NCI-H1417 treated with DMSO at 0.1 percent for 48 hours (cell line): ENCODE measurements at regions not wholly inside any gene's neighbourhood (a gene's known extent, or its start where the extent isn't known, plus 50 kb on each side); places are given as distances from the start of the nearest gene placed in this dataset.

Source experiments
- DNase-seq: peaks from one replicate; lab custom pipeline; 2025; lab: John Stamatoyannopoulos, UW

DNA sequence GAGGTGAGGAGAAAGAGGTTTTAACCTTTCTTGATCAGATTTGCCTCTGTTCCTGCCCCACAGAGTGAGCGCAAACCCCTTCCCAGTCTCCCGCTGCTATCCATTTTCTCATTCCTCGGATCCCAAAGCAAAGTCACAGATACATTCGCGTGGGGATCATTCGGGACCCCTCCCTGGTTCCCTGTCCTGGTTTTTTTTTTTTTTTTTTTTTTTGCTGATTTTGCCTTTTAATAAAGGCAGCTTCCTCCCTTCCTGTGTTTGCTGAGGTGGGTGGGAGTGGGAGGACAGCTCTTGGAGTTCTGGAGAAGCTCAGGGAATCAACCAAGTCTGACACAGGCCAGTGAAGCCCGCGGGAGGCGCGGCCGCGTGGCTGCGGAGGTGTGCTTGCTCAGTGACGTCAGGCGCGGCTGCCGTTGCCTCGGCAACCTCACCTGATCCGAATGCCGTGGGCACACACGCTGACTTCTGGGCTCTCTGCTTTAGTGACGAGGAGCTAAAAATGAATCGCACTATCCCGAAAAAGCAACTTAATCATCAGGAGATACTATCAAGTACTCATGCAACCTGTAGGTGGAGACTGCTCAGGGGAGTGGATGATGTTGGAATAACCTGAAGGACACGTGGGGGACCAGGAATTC is 106.4 kb downstream of the TBX19 start:
- no peak for DNase-seq

- DNase-seq = no peak
These were observed 105.8 kb downstream of the TBX19 start for GRCh38 chr1:168386492-168386891.

GRCh38 chr1:168381850-168382249 is 101.2 kb downstream of the TBX19 start:
- DNase-seq = no peak

DNA sequence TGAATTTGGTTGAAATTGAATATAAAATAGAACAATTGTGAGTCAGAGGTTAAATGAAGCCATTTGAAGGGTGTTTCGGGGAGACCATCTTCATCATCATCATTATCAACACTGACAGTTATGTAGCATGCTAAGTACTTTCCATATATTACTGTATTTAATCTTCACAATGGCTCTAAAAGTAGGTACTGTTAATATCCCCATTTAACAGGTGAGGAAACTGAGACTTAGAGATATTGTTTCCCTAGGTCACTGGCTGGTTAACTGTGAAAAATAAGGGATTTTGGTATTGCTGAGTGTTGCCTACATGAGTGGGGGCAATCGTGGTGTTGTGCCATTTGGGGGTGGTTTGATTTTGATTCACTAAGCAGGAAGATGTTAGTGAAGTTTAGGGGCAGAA is 100.3 kb downstream of the TBX19 start:
- DNase-seq = no peak

DNA sequence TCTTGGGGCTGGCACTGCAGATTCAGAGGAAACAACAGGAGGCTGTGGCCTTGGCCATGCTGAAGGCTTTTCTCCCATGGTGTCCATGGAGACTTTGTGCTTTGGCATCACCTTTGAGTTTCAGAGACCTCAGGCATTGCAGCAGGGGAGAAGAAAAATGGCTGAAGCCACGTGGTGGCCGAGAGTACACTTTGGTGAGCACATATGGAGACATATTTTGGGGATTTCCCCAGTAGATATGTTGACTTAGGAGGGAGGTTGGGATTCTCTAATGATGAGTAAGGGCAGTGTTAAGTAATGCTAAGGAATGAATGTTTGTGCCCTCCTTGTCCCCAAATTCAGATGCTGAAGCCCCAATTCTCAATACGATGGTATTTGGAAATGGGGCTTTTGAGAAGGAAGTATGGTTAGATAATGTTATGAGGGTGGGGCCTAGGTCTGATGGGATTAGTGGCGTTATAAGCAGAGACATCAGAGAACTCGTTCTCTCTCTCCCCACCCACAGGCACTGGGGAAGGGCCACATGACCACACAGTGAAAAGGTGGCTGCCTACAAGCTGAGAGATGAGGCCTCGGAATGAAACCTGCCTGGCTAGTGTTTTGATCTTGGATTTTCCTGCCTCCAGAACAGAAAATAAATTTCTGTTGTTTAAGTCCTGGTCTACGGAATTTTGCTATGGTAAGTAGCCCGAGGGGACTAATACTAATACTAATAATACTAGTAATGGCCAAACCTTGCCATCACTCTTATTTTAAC is 98.6 kb downstream of the TBX19 start:
- DNase-seq = no peak

GRCh38 chr1:168375566-168376300 is 95.1 kb downstream of the TBX19 start:
- no peak for DNase-seq

- no peak for DNase-seq
These were observed 93.9 kb downstream of the TBX19 start for GRCh38 chr1:168374566-168374965.

GRCh38 chr1:168373869-168374268 is 93.2 kb downstream of the TBX19 start:
- no peak for DNase-seq

DNA sequence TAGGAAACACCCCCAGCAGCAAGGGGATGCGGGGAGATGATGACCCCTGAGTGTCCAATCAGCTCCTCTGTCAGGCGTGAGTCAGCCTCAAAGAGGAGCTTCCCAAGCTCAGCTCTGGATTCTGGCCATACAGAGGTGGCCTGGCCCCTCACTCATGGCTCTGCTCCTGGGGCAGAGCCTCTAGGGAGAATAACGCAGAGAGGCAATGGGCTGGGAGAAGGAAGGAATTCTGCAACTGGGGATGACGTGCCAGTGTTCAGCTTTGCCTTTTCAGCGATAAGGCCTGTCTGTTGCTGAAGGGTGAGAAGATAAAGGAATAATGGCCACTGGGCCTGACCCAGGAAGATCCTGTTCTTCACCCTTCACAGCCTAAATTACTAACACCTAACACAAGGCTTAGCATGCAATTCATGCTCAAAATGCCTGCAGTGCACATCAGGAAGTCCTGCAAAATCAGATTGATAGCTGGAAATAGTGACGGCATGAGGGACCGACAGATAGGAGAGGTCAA is 92.2 kb downstream of the TBX19 start:
- no peak for DNase-seq

- no peak for DNase-seq
These were observed 91.6 kb downstream of the TBX19 start for GRCh38 chr1:168372307-168372706.

DNA sequence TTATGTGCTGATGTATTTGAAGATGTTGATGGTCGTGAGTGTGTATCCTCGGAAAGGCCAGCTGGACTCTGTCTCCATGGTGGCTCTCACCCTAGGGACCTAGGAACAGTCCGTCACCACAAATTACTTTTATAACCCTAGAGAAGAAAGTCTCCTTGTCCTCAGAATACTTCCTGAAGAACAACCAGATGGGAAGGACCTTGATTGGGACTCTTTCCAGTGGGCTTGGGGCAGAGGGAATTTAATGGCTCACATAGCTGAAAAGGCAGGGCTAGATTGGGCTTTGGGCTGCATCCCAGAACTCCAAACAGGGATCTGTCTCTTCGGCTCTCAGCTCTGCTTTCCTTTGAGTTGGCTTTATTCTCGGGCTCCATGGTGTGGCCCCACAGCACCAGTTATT is 90.8 kb downstream of the TBX19 start:
- DNase-seq = no peak

- DNase-seq = no peak
These were observed 89.9 kb downstream of the TBX19 start for GRCh38 chr1:168370586-168370985.

DNA sequence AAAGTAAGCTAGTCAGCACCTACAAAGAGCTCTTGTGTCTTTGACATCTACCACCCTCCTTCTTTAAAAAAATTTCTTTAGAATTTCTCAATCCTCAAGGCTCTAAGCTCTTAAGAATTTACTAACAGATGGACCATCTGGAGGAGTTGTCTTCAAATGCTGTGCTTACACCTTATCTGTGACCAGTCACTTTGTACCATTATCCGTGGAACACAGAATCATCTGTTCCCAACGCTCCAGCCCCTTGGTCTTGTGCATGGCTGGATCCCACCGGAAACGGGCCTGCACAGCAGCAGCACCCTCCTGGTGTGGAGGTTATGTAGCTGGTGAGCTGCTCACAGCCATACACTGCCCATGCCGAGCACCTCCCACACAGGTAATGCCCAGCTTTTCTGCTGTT is 89.0 kb downstream of the TBX19 start:
- DNase-seq = no peak

GRCh38 chr1:168368131-168368530 is 87.5 kb downstream of the TBX19 start:
- no peak for DNase-seq

DNA sequence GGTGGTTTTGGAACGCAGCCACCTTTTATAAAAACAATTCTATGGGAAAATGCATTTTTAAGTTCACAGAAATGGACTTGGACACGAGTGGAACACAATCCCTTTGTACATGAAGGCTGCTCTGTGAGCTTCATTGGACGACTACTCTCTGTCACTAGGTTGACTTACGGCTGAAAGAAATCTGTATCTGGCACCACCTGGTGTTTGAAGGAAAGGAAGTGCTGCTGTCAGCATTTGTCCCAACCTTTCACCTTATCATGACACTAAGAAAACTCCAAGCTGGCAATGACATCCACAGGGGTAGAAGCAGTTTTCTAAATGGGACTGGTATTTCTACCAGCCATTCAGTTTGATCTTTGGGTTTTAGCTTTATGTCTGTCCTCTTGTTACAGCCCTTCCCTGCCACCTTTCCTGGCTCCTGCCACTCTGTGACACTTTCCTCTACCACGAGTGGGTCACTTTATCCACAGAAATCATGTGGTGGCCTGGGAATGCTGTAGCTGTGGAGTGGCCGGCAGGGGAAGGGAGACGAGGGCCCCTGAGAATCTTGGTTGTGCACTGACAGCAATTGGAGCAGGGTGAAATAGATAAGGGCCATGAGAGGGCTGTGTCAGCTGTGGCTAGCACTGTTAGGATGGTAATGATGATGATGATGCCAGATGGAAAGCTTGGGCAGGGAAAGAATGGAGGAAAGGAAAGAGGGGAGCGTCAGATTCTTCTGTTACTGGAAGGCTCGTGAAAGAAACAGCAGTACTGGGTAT is 85.2 kb downstream of the TBX19 start:
- DNase-seq = no peak
